ENCODE measurements at regions not wholly inside any gene's neighbourhood (a gene's known extent, or its start where the extent isn't known, plus 50 kb on each side); places are given as distances from the start of the nearest gene placed in this dataset.
"Not testable (repeated sequence)": the region's sequence is repeated elsewhere in the genome, so short reads cannot be mapped to it uniquely, and the experiment has no call there.

- DNase-seq = no peak
Observed at GRCh38 chr18:56436651-56437050, 201.7 kb downstream of the TXNL1 start.

DNA sequence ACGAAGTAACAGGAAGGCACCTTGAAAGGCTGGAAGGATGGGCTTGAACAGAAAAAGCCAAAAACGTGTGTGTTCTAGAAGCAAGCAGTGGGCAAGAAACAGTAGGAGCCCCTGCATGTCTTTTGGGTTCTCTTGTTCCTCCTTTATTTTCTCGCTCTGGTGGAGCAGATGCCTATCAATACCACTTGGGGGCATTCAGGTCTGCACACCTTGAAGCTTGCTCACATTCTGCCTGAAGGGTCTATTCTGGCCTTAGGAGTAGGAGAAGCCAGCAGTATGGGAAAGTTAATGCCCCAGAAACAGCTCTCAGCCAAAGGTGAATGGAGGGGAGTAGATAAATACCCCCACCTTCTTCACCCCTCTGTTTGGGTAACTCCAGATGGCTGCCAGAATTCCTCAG, 204.5 kb downstream of the TXNL1 start:
- DNase-seq = no peak

DNA sequence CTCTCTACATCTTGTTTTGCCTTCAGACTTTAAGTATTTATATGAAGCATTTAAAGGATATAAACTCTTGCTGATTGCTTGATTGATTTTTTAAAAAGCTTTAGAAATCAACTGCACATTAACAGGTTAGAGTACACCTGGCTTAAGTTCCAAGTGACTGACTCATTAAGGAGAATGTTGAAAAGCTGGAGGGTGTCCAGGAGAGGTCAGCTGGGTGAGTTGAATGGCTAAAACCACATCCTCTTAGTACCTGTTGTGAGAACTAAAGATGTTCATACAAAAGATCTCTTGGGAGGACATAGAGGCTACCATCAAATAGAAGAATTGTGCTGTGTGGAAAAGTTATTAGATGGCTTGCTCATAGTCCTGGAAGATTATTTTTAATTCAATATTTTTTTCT, 206.8 kb downstream of the TXNL1 start:
- peak; percentile 36 for DNase-seq

GRCh38 chr18:56423626-56424025, 214.8 kb downstream of the TXNL1 start:
- no peak for DNase-seq

- DNase-seq = no peak
Observed at GRCh38 chr18:56421647-56422046, 216.7 kb downstream of the TXNL1 start.

GRCh38 chr18:56420868-56421267, 217.5 kb downstream of the TXNL1 start:
- DNase-seq = not testable (repeated sequence)

GRCh38 chr18:56414357-56414756, 224.0 kb downstream of the TXNL1 start:
- DNase-seq = no peak

DNA sequence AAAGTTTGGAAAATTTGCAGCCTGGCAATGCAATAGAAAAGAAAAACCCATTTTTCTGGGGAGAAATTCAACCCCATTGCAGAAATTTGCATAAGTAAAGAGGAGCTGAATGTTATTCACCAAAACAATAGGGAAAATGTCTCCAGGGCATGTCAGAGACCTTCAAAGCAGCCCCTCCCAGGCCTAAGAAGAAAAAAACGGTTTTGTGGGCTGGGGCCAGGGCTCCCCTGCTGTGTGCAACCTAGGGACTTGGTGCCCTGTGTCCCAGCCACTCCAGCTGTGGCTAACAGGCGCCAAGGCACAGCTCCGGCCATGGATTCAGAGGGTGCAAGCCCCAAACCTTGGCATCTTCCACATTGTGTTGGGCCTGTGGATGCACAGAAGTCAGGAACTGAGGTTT, 224.5 kb downstream of the TXNL1 start:
- DNase-seq = no peak

- DNase-seq = no peak
Observed at GRCh38 chr18:56412951-56413350, 225.4 kb downstream of the TXNL1 start.

DNA sequence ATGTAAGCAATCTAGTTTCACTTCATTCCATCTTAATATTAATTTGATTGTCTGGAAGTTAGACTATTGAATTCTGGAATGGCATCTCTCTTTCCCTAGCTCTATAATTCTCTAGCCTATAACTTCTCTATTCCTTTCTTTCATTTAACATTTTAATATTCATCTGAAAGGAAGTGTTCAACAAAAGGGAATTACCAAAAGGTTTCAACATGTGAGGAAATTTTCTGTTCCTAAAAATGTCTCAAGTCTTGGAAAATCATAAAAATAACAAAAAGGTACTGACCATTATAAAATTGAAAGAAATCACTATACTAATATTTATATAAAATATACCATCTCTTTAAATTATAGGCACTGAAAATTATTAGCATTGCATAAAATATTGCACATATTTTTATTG, 228.7 kb downstream of the TXNL1 start:
- no peak for DNase-seq

DNA sequence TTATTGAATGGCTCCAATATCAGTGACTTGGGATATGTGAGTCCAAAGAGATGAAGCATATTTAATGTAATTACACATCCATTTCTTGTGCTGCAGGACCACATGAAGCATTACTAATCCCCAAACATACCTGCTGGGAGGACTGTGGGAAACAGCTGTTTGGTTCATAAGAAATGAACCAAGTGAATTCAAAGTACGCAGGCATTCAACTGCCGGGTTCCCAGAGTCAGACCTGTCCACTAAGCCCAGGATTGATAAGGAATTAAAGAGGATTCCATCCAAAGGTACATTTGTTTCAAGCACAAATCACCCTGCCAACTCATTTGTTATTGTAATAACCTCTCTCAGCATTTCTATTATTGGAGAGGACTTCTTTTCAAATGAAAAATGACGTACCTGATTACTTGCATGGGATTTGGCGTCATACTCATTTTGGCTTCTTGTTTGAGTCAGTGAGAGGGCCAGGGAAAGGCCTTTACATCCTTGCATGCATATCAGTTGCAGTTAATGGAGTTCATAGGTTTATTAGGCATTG, 230.7 kb downstream of the TXNL1 start:
- DNase-seq = no peak

GRCh38 chr18:56402872-56403516, 235.4 kb downstream of the TXNL1 start:
- peak; percentile 53 for DNase-seq

GRCh38 chr18:56393870-56394269, 244.5 kb downstream of the TXNL1 start:
- DNase-seq = no peak

GRCh38 chr18:56391931-56392590, 246.3 kb downstream of the TXNL1 start:
- DNase-seq = no peak

DNA sequence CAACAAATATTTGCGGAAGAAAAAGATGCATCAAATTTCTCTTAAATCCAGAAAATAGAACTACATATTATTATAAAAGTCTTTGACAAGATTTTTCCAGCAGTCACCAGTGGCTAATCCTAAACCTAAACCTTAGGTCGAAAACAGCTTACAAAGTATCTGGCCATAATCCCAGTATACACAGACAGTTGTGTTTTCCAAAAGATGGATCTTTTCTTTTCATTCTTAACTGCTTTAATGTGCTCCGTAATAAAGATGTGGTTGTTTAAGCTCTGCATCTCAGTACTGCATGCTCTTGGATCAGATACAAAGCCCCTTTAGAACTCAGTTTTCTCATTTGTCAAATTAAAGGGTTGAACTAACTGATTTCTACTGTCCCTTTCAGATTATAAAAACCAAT, 247.8 kb downstream of the TXNL1 start:
- DNase-seq = no peak

DNA sequence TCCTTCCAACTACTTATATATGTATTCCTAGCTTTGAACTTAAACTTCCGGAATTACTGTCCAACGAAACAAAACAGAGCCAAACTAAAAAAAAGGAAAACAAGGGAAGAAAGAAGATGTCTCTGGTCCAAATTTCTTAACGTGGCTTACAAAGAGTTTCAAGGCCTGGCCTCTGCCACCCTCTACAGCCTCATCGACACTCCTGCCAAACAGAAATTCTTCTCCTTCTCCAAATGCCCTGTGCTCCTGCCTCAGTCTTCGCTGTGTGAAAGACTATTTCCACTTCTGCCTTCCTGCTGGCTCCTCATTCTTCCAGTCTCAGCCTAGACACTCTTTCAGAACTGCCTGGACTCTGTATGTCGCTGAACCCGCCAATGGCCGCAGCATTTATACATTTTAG, 249.2 kb downstream of the TXNL1 start:
- DNase-seq = no peak

DNA sequence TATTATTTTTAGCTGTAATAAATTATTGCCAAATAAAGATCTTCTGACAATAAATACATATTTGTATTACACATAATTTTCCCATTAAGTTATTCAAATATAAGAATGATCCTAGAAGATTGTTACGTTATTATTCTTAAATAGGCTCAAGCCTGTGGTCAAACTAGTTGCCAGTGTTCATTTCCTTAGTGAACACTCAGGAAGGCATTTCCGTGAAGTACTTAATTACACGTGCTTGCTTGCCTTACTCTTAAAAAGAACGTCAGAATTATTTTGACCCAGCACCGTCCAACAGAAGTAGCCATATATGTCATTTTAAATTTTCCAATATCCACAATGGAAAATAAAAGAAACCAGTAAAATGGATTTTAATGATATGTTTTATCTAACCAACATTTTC, 249.8 kb downstream of the TXNL1 start:
- no peak for DNase-seq

GRCh38 chr18:56386856-56387255, 251.5 kb downstream of the TXNL1 start:
- DNase-seq = no peak

DNA sequence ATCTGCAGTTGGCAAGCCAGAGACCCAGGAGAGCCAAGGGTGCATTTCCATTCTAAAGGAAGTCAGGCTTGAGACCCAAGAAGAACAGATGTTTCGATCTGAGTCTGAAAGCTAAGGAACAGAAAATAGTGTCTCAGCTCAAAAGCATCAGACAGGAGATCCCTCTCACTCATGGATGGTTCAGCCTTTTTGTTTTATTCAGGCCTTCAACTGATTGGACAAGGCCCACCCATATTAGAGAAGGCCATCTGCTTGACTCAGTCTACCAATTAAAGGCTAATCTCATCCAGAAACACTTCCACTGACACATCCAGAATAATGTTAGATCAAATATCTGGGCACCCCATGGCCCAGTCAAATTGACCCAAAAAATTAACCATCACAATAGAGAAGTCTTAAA, 255.0 kb downstream of the TXNL1 start:
- no peak for DNase-seq

GRCh38 chr18:56382541-56382940, 255.9 kb downstream of the TXNL1 start:
- peak; percentile 25 for DNase-seq

DNA sequence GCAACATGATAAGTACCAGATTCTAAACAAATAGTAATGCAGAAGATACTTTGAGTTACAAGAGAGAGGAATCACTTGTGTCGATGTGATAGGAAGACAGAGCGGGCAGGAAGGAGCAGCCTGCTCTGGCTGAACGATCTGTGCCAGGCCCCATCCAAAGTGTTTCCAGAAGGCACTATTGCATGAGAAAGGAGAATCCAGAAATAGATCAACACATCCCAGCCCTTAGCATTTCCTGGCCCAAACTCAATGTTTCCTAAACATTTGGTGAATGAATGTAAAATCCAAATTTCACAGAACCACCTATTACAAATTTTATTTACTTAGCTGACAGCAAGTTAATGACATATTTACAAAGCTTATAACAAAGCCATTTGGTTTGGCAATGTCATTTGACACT, 257.2 kb downstream of the TXNL1 start:
- DNase-seq = no peak

GRCh38 chr18:56380685-56381084, 257.7 kb downstream of the TXNL1 start:
- no peak for DNase-seq

- no peak for DNase-seq
Observed at GRCh38 chr18:56379256-56379655, 259.1 kb downstream of the TXNL1 start.

DNA sequence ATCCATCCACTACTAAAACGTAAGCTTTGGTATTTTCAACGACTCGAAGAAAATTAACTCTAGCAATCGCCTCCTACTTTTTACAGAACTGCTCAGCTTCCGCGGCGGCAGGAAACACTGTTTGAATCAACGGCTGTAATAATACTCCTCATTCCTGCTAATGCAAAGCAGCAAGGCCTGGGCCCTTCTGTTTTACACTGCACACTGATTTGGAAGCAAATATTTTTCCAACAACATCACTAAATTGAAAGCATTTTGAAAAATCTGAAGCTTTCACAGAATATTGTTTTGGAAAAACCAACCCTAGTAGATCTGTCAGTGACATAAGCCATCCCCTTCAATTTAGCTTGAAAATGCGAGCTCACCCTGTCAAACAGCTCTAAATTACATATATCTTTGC, 261.2 kb downstream of the TXNL1 start:
- DNase-seq = no peak

Measured in NCI-H226 (cell line).